Activated CD8-positive, alpha-beta T cell treated with anti-CD3 and anti-CD28 coated beads, Interleukin-2, amount 10 ng/mL, durations not matched to agents 7 days and 5 days (primary cell): ENCODE measurements at regions not wholly inside any gene's neighbourhood (a gene's known extent, or its start where the extent isn't known, plus 50 kb on each side); places are given as distances from the start of the nearest gene placed in this dataset.

Experiments
- ATAC-seq: fragments of 150-1000 bp; cut with Tn5 transposase; one replicate; pipeline ENCODE4 v1.10.0; 2021; ENCODE audit warnings: moderate library complexity
- CTCF ChIA-PET: fragments of 350-600 bp; sonication (Branson Sonifier 250); formaldehyde crosslinking; loops from one replicate; lab custom pipeline; 2021; ENCODE audit warnings: antibody characterized with exemption; lab: Charles Lee
- POLR2A ChIA-PET: fragments of 350-600 bp; sonication (Branson Sonifier 250); formaldehyde crosslinking; loops from one replicate; lab custom pipeline; 2021; ENCODE audit warnings: antibody characterized with exemption; lab: Charles Lee
- DNase-seq: peaks from one replicate; pipeline ENCODE4 v3.0.0-alpha.2; 2020
- H3K27ac Mint-ChIP-seq: one replicate; pipeline ENCODE4 v1.8.0; 2021; ENCODE audit warnings: mild to moderate bottlenecking, mixed read lengths
- H3K27me3 Mint-ChIP-seq: one replicate; pipeline ENCODE4 v1.8.0; 2021; ENCODE audit warnings: low read depth, mixed read lengths
- H3K36me3 Mint-ChIP-seq: one replicate; pipeline ENCODE4 v1.8.0; 2021; ENCODE audit warnings: low read depth, mixed read lengths
- H3K4me1 Mint-ChIP-seq: one replicate; pipeline ENCODE4 v1.8.0; 2021; ENCODE audit warnings: low read depth, mixed read lengths
- H3K4me3 Mint-ChIP-seq: one replicate; pipeline ENCODE4 v1.8.0; 2021; ENCODE audit warnings: mild to moderate bottlenecking, mixed read lengths
- H3K9me3 Mint-ChIP-seq: one replicate; pipeline ENCODE4 v1.8.0; 2022; ENCODE audit warnings: mixed read lengths; ENCODE audit not compliant: insufficient read depth

GRCh38 chr9:104980039-104980654, 52.2 kb upstream of the ABCA1 start:
- ATAC-seq, result no peak
- Mint-ChIP-seq H3K4me3 (no peak overlapping the region), H3K4me1 (no peaks in the 10 kb centered on the region), H3K27ac (no peak overlapping the region), H3K27me3 (peaks cover 42% of the 10 kb centered on the region), H3K9me3 (no peaks in the 10 kb centered on the region), H3K36me3 (no peaks in the 10 kb centered on the region)
- DNase-seq, result no peak
- POLR2A ChIA-PET, result no interaction called here
- CTCF ChIA-PET, result no interaction called here

- POLR2A ChIA-PET, result no interaction called here
- CTCF ChIA-PET, result no interaction called here
- H3K27me3 Mint-ChIP-seq, result peaks cover 44% of the 10 kb centered on the region
- no peak overlapping the region for H3K4me3 Mint-ChIP-seq
- no peaks in the 10 kb centered on the region for H3K36me3 Mint-ChIP-seq
- no peaks in the 10 kb centered on the region for H3K4me1 Mint-ChIP-seq
- DNase-seq (no peak), ATAC-seq (no peak)
- no peaks in the 10 kb centered on the region for H3K9me3 Mint-ChIP-seq
- H3K27ac Mint-ChIP-seq, result no peak overlapping the region
Observed at GRCh38 chr9:104981543-104982129, 53.7 kb upstream of the ABCA1 start.

GRCh38 chr9:104982543-104982942, 54.6 kb upstream of the ABCA1 start:
- ChIA-PET POLR2A (interaction anchor here (0.6 kb wide), 1 partner anchor 96 kb away, joined by 4 read pairs; no protein-coding TSS in a partner anchor), CTCF (no interaction called here)
- Mint-ChIP-seq H3K36me3 (no peaks in the 10 kb centered on the region), H3K4me3 (no peak overlapping the region), H3K4me1 (no peaks in the 10 kb centered on the region), H3K27ac (no peak overlapping the region), H3K27me3 (peaks cover 45% of the 10 kb centered on the region), H3K9me3 (no peaks in the 10 kb centered on the region)
- DNase-seq, result no peak
- no peak for ATAC-seq

GRCh38 chr9:104983491-104983890, 55.5 kb upstream of the ABCA1 start:
- ChIA-PET POLR2A (no interaction called here), CTCF (interaction anchor here (0.9 kb wide), 1 partner anchor 15 kb away, joined by 3 read pairs; no protein-coding TSS in a partner anchor)
- Mint-ChIP-seq H3K27ac (no peak overlapping the region), H3K27me3 (peaks cover 45% of the 10 kb centered on the region), H3K36me3 (no peaks in the 10 kb centered on the region), H3K9me3 (no peaks in the 10 kb centered on the region), H3K4me3 (no peak overlapping the region), H3K4me1 (no peaks in the 10 kb centered on the region)
- ATAC-seq, result no peak
- DNase-seq, result no peak

GRCh38 chr9:104984121-104984520, 56.2 kb upstream of the ABCA1 start:
- H3K4me1 Mint-ChIP-seq, result no peaks in the 10 kb centered on the region
- no peak overlapping the region for H3K27ac Mint-ChIP-seq
- no peak overlapping the region for H3K4me3 Mint-ChIP-seq
- ChIA-PET POLR2A (no interaction called here), CTCF (interaction anchor here (1.1 kb wide), 1 partner anchor 14 kb away, joined by 3 read pairs; no protein-coding TSS in a partner anchor)
- H3K36me3 Mint-ChIP-seq, result no peaks in the 10 kb centered on the region
- H3K27me3 Mint-ChIP-seq, result peaks cover 49% of the 10 kb centered on the region
- ATAC-seq, result no peak
- DNase-seq, result no peak
- H3K9me3 Mint-ChIP-seq, result no peaks in the 10 kb centered on the region

- ATAC-seq, result no peak
- no peak for DNase-seq
- no peaks in the 10 kb centered on the region for H3K9me3 Mint-ChIP-seq
- CTCF ChIA-PET, result interaction anchor here (1.1 kb wide), 1 partner anchor 13 kb away, joined by 3 read pairs; no protein-coding TSS in a partner anchor
- H3K27ac Mint-ChIP-seq, result no peak overlapping the region
- H3K27me3 Mint-ChIP-seq, result peaks cover 51% of the 10 kb centered on the region
- POLR2A ChIA-PET, result no interaction called here
- no peak overlapping the region for H3K4me3 Mint-ChIP-seq
- H3K36me3 Mint-ChIP-seq, result no peaks in the 10 kb centered on the region
- no peaks in the 10 kb centered on the region for H3K4me1 Mint-ChIP-seq
Observed at GRCh38 chr9:104984542-104984941, 56.6 kb upstream of the ABCA1 start.

GRCh38 chr9:104984948-104985347, 57.0 kb upstream of the ABCA1 start:
- ATAC-seq, result no peak
- CTCF ChIA-PET, result interaction anchor here (1.1 kb wide), 1 partner anchor 13 kb away, joined by 3 read pairs; no protein-coding TSS in a partner anchor
- H3K4me1 Mint-ChIP-seq, result no peaks in the 10 kb centered on the region
- no peak overlapping the region for H3K4me3 Mint-ChIP-seq
- no peaks in the 10 kb centered on the region for H3K36me3 Mint-ChIP-seq
- H3K27ac Mint-ChIP-seq, result no peak overlapping the region
- no peak for DNase-seq
- POLR2A ChIA-PET, result interaction anchor here (0.7 kb wide), 1 partner anchor 21 kb away, joined by 5 read pairs; no protein-coding TSS in a partner anchor
- peaks cover 48% of the 10 kb centered on the region for H3K27me3 Mint-ChIP-seq
- H3K9me3 Mint-ChIP-seq, result no peaks in the 10 kb centered on the region

- Mint-ChIP-seq H3K4me1 (peaks cover 7% of the 10 kb centered on the region), H3K4me3 (no peak overlapping the region), H3K27me3 (peaks cover 49% of the 10 kb centered on the region), H3K9me3 (no peaks in the 10 kb centered on the region), H3K36me3 (no peaks in the 10 kb centered on the region), H3K27ac (no peak overlapping the region)
- POLR2A ChIA-PET, result no interaction called here
- ATAC-seq (no peak), DNase-seq (no peak)
- CTCF ChIA-PET, result no interaction called here
Observed at GRCh38 chr9:104986096-104986495, 58.1 kb upstream of the ABCA1 start.

- Mint-ChIP-seq H3K27me3 (peaks cover 41% of the 10 kb centered on the region), H3K36me3 (no peaks in the 10 kb centered on the region), H3K4me3 (no peak overlapping the region), H3K4me1 (peaks cover 21% of the 10 kb centered on the region), H3K9me3 (no peaks in the 10 kb centered on the region), H3K27ac (no peak overlapping the region)
- DNase-seq (no peak), ATAC-seq (no peak)
- ChIA-PET CTCF (no interaction called here), POLR2A (no interaction called here)
Observed at GRCh38 chr9:104987743-104988142, 59.8 kb upstream of the ABCA1 start.

GRCh38 chr9:104988539-104988938, 60.6 kb upstream of the ABCA1 start:
- Mint-ChIP-seq H3K27ac (no peak overlapping the region), H3K36me3 (no peaks in the 10 kb centered on the region), H3K4me1 (peaks cover 29% of the 10 kb centered on the region), H3K9me3 (no peaks in the 10 kb centered on the region), H3K27me3 (peaks cover 42% of the 10 kb centered on the region), H3K4me3 (no peak overlapping the region)
- ChIA-PET CTCF (no interaction called here), POLR2A (no interaction called here)
- ATAC-seq (no peak), DNase-seq (no peak)

GRCh38 chr9:104991144-104991953, 63.4 kb upstream of the ABCA1 start:
- H3K4me1 Mint-ChIP-seq, result peaks cover 31% of the 10 kb centered on the region
- no peaks in the 10 kb centered on the region for H3K36me3 Mint-ChIP-seq
- DNase-seq (peak; percentile 83), ATAC-seq (peak; percentile 86)
- peak overlapping the region; percentile 79 for H3K27ac Mint-ChIP-seq
- peak overlapping the region; percentile 79 for H3K4me3 Mint-ChIP-seq
- H3K27me3 Mint-ChIP-seq, result peaks cover 45% of the 10 kb centered on the region
- H3K9me3 Mint-ChIP-seq, result no peaks in the 10 kb centered on the region
- ChIA-PET POLR2A (no interaction called here), CTCF (interaction anchor here (0.9 to 1.0 kb wide), 4 partner anchors 12 to 253 kb away, joined by 3 to 4 read pairs (median 3); partner anchors contain the start of gene SLC44A1)

- ATAC-seq, result no peak
Observed at GRCh38 chr9:104992659-104993058, 64.7 kb upstream of the ABCA1 start.

More at GRCh38 chr9:104992659-104993058, 64.7 kb upstream of the ABCA1 start:
- CTCF ChIA-PET, result no interaction called here
- H3K4me1 Mint-ChIP-seq, result peaks cover 31% of the 10 kb centered on the region
- H3K27me3 Mint-ChIP-seq, result peaks cover 37% of the 10 kb centered on the region
- no peaks in the 10 kb centered on the region for H3K9me3 Mint-ChIP-seq
- H3K36me3 Mint-ChIP-seq, result no peaks in the 10 kb centered on the region
- POLR2A ChIA-PET, result interaction anchor here (0.6 to 1.2 kb wide), 2 partner anchors 10 to 382 kb away, joined by 3 to 4 read pairs; no protein-coding TSS in a partner anchor
- H3K27ac Mint-ChIP-seq, result no peak overlapping the region
- no peak overlapping the region for H3K4me3 Mint-ChIP-seq
- no peak for DNase-seq
